Erythroblast (primary cell): ENCODE measurements at regions not wholly inside any gene's neighbourhood (a gene's known extent, or its start where the extent isn't known, plus 50 kb on each side); places are given as distances from the start of the nearest gene placed in this dataset.

ENCODE experiments used
- DNase-seq, 2 experiments: peaks; one replicate each; lab custom pipeline; 2025; lab: John Stamatoyannopoulos, UW
- GATA1 ChIP-seq: IDR thresholded peaks from 2 replicates; pipeline ENCODE4 v1.6.1; 2011; ENCODE audit warnings: low read depth, mild to moderate bottlenecking, control low read depth, low read length, moderate library complexity
- POLR2A ChIP-seq: IDR thresholded peaks from 2 replicates; pipeline ENCODE4 v1.6.1; 2011; ENCODE audit warnings: mild to moderate bottlenecking, low read length

GRCh38 chr18:40048886-40049650 is 1906.0 kb upstream of the PIK3C3 start:
- TF ChIP-seq POLR2A (no peak), GATA1 (no peak)
- no peak for DNase-seq

- no peak for DNase-seq
- no peak for TF ChIP-seq POLR2A
- TF ChIP-seq GATA1, result no peak
Observed at GRCh38 chr18:40048253-40048652, 1906.8 kb upstream of the PIK3C3 start.

GRCh38 chr18:40046596-40046995 is 1908.4 kb upstream of the PIK3C3 start:
- TF ChIP-seq POLR2A (no peak), GATA1 (no peak)
- no peak for DNase-seq

GRCh38 chr18:40041951-40042350 is 1913.1 kb upstream of the PIK3C3 start:
- TF ChIP-seq GATA1 (no peak), POLR2A (no peak)

GRCh38 chr18:40040574-40040973 is 1914.5 kb upstream of the PIK3C3 start:
- TF ChIP-seq POLR2A, result no peak
- TF ChIP-seq GATA1, result no peak
- no peak for DNase-seq

More at GRCh38 chr18:40041951-40042350, 1913.1 kb upstream of the PIK3C3 start:
- DNase-seq, result no peak

- no peak for DNase-seq
- TF ChIP-seq GATA1, result no peak
- TF ChIP-seq POLR2A, result no peak
Observed at GRCh38 chr18:40037356-40037755, 1917.7 kb upstream of the PIK3C3 start.

GRCh38 chr18:40036861-40037260 is 1918.2 kb upstream of the PIK3C3 start:
- TF ChIP-seq GATA1 (no peak), POLR2A (no peak)
- no peak for DNase-seq

- TF ChIP-seq GATA1 (no peak), POLR2A (no peak)
- DNase-seq, result no peak
Observed at GRCh38 chr18:40035966-40036365, 1919.1 kb upstream of the PIK3C3 start.

GRCh38 chr18:40032076-40032475 is 1923.0 kb upstream of the PIK3C3 start:
- TF ChIP-seq GATA1, result no peak
- TF ChIP-seq POLR2A, result no peak

GRCh38 chr18:40031435-40031834 is 1923.6 kb upstream of the PIK3C3 start:
- TF ChIP-seq GATA1 (no peak), POLR2A (no peak)
- DNase-seq, result no peak

More at GRCh38 chr18:40032076-40032475, 1923.0 kb upstream of the PIK3C3 start:
- no peak for DNase-seq

GRCh38 chr18:40019797-40020392 is 1935.1 kb upstream of the PIK3C3 start:
- no peak for TF ChIP-seq GATA1
- no peak for TF ChIP-seq POLR2A
- DNase-seq, result no peak

- TF ChIP-seq GATA1, result no peak
- TF ChIP-seq POLR2A, result no peak
- DNase-seq, result no peak
Observed at GRCh38 chr18:40018266-40018665, 1936.8 kb upstream of the PIK3C3 start.

GRCh38 chr18:40017021-40017420 is 1938.0 kb upstream of the PIK3C3 start:
- no peak for DNase-seq
- no peak for TF ChIP-seq POLR2A
- TF ChIP-seq GATA1, result no peak

GRCh38 chr18:40016405-40016804 is 1938.6 kb upstream of the PIK3C3 start:
- TF ChIP-seq GATA1 (no peak), POLR2A (no peak)
- no peak for DNase-seq
